AG04450 (cell line): ENCODE measurements at regions not wholly inside any gene's neighbourhood (a gene's known extent, or its start where the extent isn't known, plus 50 kb on each side); places are given as distances from the start of the nearest gene placed in this dataset.

ENCODE experiments used
- CTCF ChIA-PET: fragments of 300-600, 350-600 bp; formaldehyde crosslinking; extraction: SDS; loops from one replicate; lab custom pipeline; 2022; ENCODE audit warnings: antibody characterized with exemption, inconsistent platforms; lab: Charles Lee
- POLR2A ChIA-PET: fragments of 350-600 bp; formaldehyde crosslinking; extraction: SDS; loops from one replicate; lab custom pipeline; 2021; ENCODE audit warnings: antibody characterized with exemption, inconsistent platforms; lab: Yijun Ruan, JAX
- DNase-seq: peaks from one replicate; pipeline ENCODE4 v3.0.0-alpha.2; 2011; ENCODE audit warnings: low read depth, low spot score
- H3K27ac ChIP-seq: one replicate; pipeline ENCODE4 v1.5.1; 2012; ENCODE audit warnings: low read depth, low read length, control low read depth
- H3K27me3 ChIP-seq: one replicate; pipeline ENCODE4 v1.6.0; 2012; ENCODE audit warnings: low read length; ENCODE audit not compliant: control insufficient read depth, insufficient read depth
- H3K4me3 ChIP-seq: 2 replicates; pipeline ENCODE4 v1.5.1; 2011; ENCODE audit warnings: mild to moderate bottlenecking, low read depth, low read length, control low read depth
- H3K9me3 ChIP-seq: 2 replicates; pipeline ENCODE4 v1.5.1; 2012; ENCODE audit warnings: low read length; ENCODE audit not compliant: control insufficient read depth, insufficient read depth
- CTCF ChIP-seq: IDR thresholded peaks from 2 replicates; pipeline ENCODE4 v1.5.1; 2011; ENCODE audit warnings: low read depth, low read length, control low read depth, inconsistent platforms

- no peak for DNase-seq
- ChIA-PET POLR2A (no interaction called here), CTCF (no interaction called here)
- Histone ChIP-seq H3K27ac (no peak overlapping the region), H3K27me3 (no peaks in the 10 kb centered on the region), H3K4me3 (no peak overlapping the region), H3K9me3 (peaks cover 2% of the 10 kb centered on the region)
- no peak for TF ChIP-seq CTCF
Observed at GRCh38 chr10:62972103-62972502, 155.9 kb upstream of the EGR2 start.

GRCh38 chr10:62964026-62964425 lies 147.9 kb upstream of the EGR2 start:
- TF ChIP-seq CTCF = no peak
- no peaks in the 10 kb centered on the region for H3K9me3 ChIP-seq
- H3K27ac ChIP-seq = no peak overlapping the region
- DNase-seq = no peak
- H3K4me3 ChIP-seq = no peak overlapping the region
- no peaks in the 10 kb centered on the region for H3K27me3 ChIP-seq
- CTCF ChIA-PET = interaction anchor here (1.3 kb wide), 1 partner anchor 855 kb away, joined by 4 read pairs; no protein-coding TSS in a partner anchor
- POLR2A ChIA-PET = no interaction called here

GRCh38 chr10:62961951-62962523 lies 145.9 kb upstream of the EGR2 start:
- no peak for DNase-seq
- Histone ChIP-seq H3K27me3 (no peaks in the 10 kb centered on the region), H3K4me3 (no peak overlapping the region), H3K9me3 (no peaks in the 10 kb centered on the region), H3K27ac (no peak overlapping the region)
- ChIA-PET POLR2A (no interaction called here), CTCF (no interaction called here)
- TF ChIP-seq CTCF = no peak

GRCh38 chr10:62960416-62960815 lies 144.2 kb upstream of the EGR2 start:
- Histone ChIP-seq H3K4me3 (no peak overlapping the region), H3K27me3 (no peaks in the 10 kb centered on the region), H3K9me3 (no peaks in the 10 kb centered on the region), H3K27ac (no peak overlapping the region)
- DNase-seq = no peak
- no peak for TF ChIP-seq CTCF
- ChIA-PET POLR2A (no interaction called here), CTCF (no interaction called here)

GRCh38 chr10:62959553-62959952 lies 143.4 kb upstream of the EGR2 start:
- no peak overlapping the region for H3K27ac ChIP-seq
- DNase-seq = no peak
- CTCF ChIA-PET = no interaction called here
- TF ChIP-seq CTCF = no peak
- H3K9me3 ChIP-seq = no peaks in the 10 kb centered on the region
- POLR2A ChIA-PET = no interaction called here
- no peaks in the 10 kb centered on the region for H3K27me3 ChIP-seq
- no peak overlapping the region for H3K4me3 ChIP-seq
